Adrenal gland (tissue), 5 donors: ENCODE measurements at regions not wholly inside any gene's neighbourhood (a gene's known extent, or its start where the extent isn't known, plus 50 kb on each side); places are given as distances from the start of the nearest gene placed in this dataset.

Experiments used
- POLR2A ChIP-seq, 2 donors: fragments of 450-650 bp; IDR thresholded peaks; one replicate each; pipeline ENCODE4 v1.6.1; 2017; ENCODE audit warnings: antibody characterized with exemption in 2 of 2, mild to moderate bottlenecking in 2 of 2, moderate library complexity in 1 of 2
- TF ChIP-seq, protein P1 (sequence below), 6 experiments: fragments of 450-650 bp in 4 of 6; fragments of 200-600 bp in 2 of 6; sonication (generic) in 1 of 6; IDR thresholded peaks; 1 replicate in 5 of 6; 2 replicates in 1 of 6; pipeline versions ENCODE4 v1.5.1 to v1.8.0; 2016 to 2021; ENCODE audit warnings: antibody characterized with exemption in 6 of 6, mild to moderate bottlenecking in 2 of 6, moderate library complexity in 1 of 6
- donor health status: DM: no; HTN: no; CAD: no.

GRCh38 chr4:183790661-183791060, 114.4 kb upstream of the STOX2 start:
- TF ChIP-seq, protein P1, sequence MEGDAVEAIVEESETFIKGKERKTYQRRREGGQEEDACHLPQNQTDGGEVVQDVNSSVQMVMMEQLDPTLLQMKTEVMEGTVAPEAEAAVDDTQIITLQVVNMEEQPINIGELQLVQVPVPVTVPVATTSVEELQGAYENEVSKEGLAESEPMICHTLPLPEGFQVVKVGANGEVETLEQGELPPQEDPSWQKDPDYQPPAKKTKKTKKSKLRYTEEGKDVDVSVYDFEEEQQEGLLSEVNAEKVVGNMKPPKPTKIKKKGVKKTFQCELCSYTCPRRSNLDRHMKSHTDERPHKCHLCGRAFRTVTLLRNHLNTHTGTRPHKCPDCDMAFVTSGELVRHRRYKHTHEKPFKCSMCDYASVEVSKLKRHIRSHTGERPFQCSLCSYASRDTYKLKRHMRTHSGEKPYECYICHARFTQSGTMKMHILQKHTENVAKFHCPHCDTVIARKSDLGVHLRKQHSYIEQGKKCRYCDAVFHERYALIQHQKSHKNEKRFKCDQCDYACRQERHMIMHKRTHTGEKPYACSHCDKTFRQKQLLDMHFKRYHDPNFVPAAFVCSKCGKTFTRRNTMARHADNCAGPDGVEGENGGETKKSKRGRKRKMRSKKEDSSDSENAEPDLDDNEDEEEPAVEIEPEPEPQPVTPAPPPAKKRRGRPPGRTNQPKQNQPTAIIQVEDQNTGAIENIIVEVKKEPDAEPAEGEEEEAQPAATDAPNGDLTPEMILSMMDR (IDR thresholded peaks at IDR 0.05): no peak
- no peak for TF ChIP-seq POLR2A (IDR thresholded peaks at IDR 0.05)
